Activated CD8-positive, alpha-beta T cell treated with anti-CD3 and anti-CD28 coated beads for 36 hours (primary cell): ENCODE measurements at regions not wholly inside any gene's neighbourhood (a gene's known extent, or its start where the extent isn't known, plus 50 kb on each side); places are given as distances from the start of the nearest gene placed in this dataset.

Experiments
- ATAC-seq: fragments of 200-7000 bp; cut with Tn5 transposase; one replicate; pipeline ENCODE4 v1.10.0; 2021; ENCODE audit warnings: mild to moderate bottlenecking, moderate library complexity
- CTCF ChIA-PET: fragments of 350-600 bp; sonication (Branson Sonifier 250); formaldehyde crosslinking; loops from one replicate; lab custom pipeline; 2021; ENCODE audit warnings: antibody characterized with exemption; lab: Charles Lee
- POLR2A ChIA-PET: fragments of 350-600 bp; sonication (Branson Sonifier 250); formaldehyde crosslinking; loops from one replicate; lab custom pipeline; 2021; ENCODE audit warnings: antibody characterized with exemption; lab: Charles Lee
- DNase-seq: peaks from one replicate; pipeline ENCODE4 v3.0.0-alpha.2; 2020
- H3K27ac Mint-ChIP-seq: one replicate; pipeline ENCODE4 v1.8.0; 2021; ENCODE audit warnings: mild to moderate bottlenecking, mixed read lengths
- H3K27me3 Mint-ChIP-seq: one replicate; pipeline ENCODE4 v1.8.0; 2021; ENCODE audit warnings: mixed read lengths
- H3K36me3 Mint-ChIP-seq: one replicate; pipeline ENCODE4 v1.8.0; 2021; ENCODE audit warnings: low read depth, mixed read lengths
- H3K4me1 Mint-ChIP-seq: one replicate; pipeline ENCODE4 v1.8.0; 2021; ENCODE audit warnings: low read depth, mixed read lengths
- H3K4me3 Mint-ChIP-seq: one replicate; pipeline ENCODE4 v1.8.0; 2021; ENCODE audit warnings: mild to moderate bottlenecking, moderate library complexity, mixed read lengths
- H3K9me3 Mint-ChIP-seq: one replicate; pipeline ENCODE4 v1.8.0; 2021; ENCODE audit warnings: mixed read lengths
- CTCF ChIP-seq: fragments of 200-600 bp; IDR thresholded peaks from one replicate; pipeline ENCODE4 v1.8.0; 2022; ENCODE audit warnings: antibody characterized with exemption, mild to moderate bottlenecking
- intact Hi-C: fragments of 100-400 bp; cut with micrococcal nuclease; formaldehyde crosslinking; loops from one replicate; pipeline ENCODE4 v1.10.0; 2022

GRCh38 chr17:36869441-36869840, 67.8 kb upstream of the LHX1 start:
- Mint-ChIP-seq H3K27me3 (peaks cover 9% of the 10 kb centered on the region), H3K36me3 (no peaks in the 10 kb centered on the region), H3K27ac (no peak overlapping the region), H3K9me3 (no peaks in the 10 kb centered on the region), H3K4me1 (no peaks in the 10 kb centered on the region), H3K4me3 (no peak overlapping the region)
- POLR2A ChIA-PET = no interaction called here
- no peak for ATAC-seq
- TF ChIP-seq CTCF = no peak
- intact Hi-C loops = no loop called here
- DNase-seq = no peak
- CTCF ChIA-PET = no interaction called here

GRCh38 chr17:36869856-36870719, 67.2 kb upstream of the LHX1 start:
- ChIA-PET CTCF (interaction anchor here (1.2 kb wide), 1 partner anchor 178 kb away, joined by 3 read pairs; no protein-coding TSS in a partner anchor), POLR2A (no interaction called here)
- Mint-ChIP-seq H3K27ac (no peak overlapping the region), H3K4me1 (no peaks in the 10 kb centered on the region), H3K4me3 (no peak overlapping the region), H3K9me3 (no peaks in the 10 kb centered on the region), H3K36me3 (no peaks in the 10 kb centered on the region), H3K27me3 (peaks cover 9% of the 10 kb centered on the region)
- intact Hi-C loops = no loop called here
- DNase-seq (no peak), ATAC-seq (no peak)
- no peak for TF ChIP-seq CTCF

- intact Hi-C loops = no loop called here
- DNase-seq (no peak), ATAC-seq (no peak)
- POLR2A ChIA-PET = no interaction called here
- H3K27me3 Mint-ChIP-seq = peaks cover 9% of the 10 kb centered on the region
- no peak overlapping the region for H3K4me3 Mint-ChIP-seq
- no peak overlapping the region for H3K27ac Mint-ChIP-seq
- H3K36me3 Mint-ChIP-seq = no peaks in the 10 kb centered on the region
- no peaks in the 10 kb centered on the region for H3K4me1 Mint-ChIP-seq
- TF ChIP-seq CTCF = no peak
- CTCF ChIA-PET = interaction anchor here (1.2 kb wide), 1 partner anchor 177 kb away, joined by 3 read pairs; no protein-coding TSS in a partner anchor
- H3K9me3 Mint-ChIP-seq = no peaks in the 10 kb centered on the region
These were observed 66.6 kb upstream of the LHX1 start for GRCh38 chr17:36870720-36870999.

GRCh38 chr17:36875698-36876293, 61.5 kb upstream of the LHX1 start:
- no peaks in the 10 kb centered on the region for H3K36me3 Mint-ChIP-seq
- no peak for DNase-seq
- H3K27me3 Mint-ChIP-seq = peaks cover 11% of the 10 kb centered on the region
- TF ChIP-seq CTCF = no peak
- H3K27ac Mint-ChIP-seq = no peak overlapping the region
- intact Hi-C loops = no loop called here
- ChIA-PET POLR2A (interaction anchor here (1.4 to 1.5 kb wide), 2 partner anchors 10 to 11 kb away, joined by 3 read pairs; no protein-coding TSS in a partner anchor), CTCF (no interaction called here)
- no peak for ATAC-seq
- no peaks in the 10 kb centered on the region for H3K4me1 Mint-ChIP-seq
- H3K4me3 Mint-ChIP-seq = no peak overlapping the region
- no peaks in the 10 kb centered on the region for H3K9me3 Mint-ChIP-seq

GRCh38 chr17:36876966-36877365, 60.3 kb upstream of the LHX1 start:
- Mint-ChIP-seq H3K4me1 (no peaks in the 10 kb centered on the region), H3K27ac (no peak overlapping the region), H3K9me3 (peaks cover 8% of the 10 kb centered on the region), H3K4me3 (no peak overlapping the region), H3K27me3 (peaks cover 18% of the 10 kb centered on the region), H3K36me3 (no peaks in the 10 kb centered on the region)
- intact Hi-C loops = no loop called here
- ChIA-PET CTCF (interaction anchor here (1.1 kb wide), 1 partner anchor 44 kb away, joined by 3 read pairs; no protein-coding TSS in a partner anchor), POLR2A (interaction anchor here (1.4 kb wide), 1 partner anchor 9 kb away, joined by 3 read pairs; no protein-coding TSS in a partner anchor)
- no peak for DNase-seq
- ATAC-seq = no peak
- no peak for TF ChIP-seq CTCF
